Astrocyte (in vitro differentiated cells and primary cell): ENCODE measurements at regions not wholly inside any gene's neighbourhood (a gene's known extent, or its start where the extent isn't known, plus 50 kb on each side); places are given as distances from the start of the nearest gene placed in this dataset.

Experiments
- DNase-seq: peaks from one replicate; pipeline ENCODE4 v3.0.0-alpha.2; 2010; ENCODE audit warnings: low read depth
- FAIRE-seq: peaks from 2 replicates; lab custom pipeline; 2011; peaks lifted over from hg19 to GRCh38; lab: Jason Lieb, UNC
- H2AFZ ChIP-seq: 2 replicates; pipeline ENCODE4 v1.6.0; 2012; ENCODE audit warnings: low read depth, low read length, inconsistent platforms
- H3K27ac ChIP-seq: 2 replicates; pipeline ENCODE4 v1.5.1; 2011; ENCODE audit warnings: low read depth, low read length, inconsistent platforms
- H3K27me3 ChIP-seq: 2 replicates; pipeline ENCODE4 v1.6.0; 2011; ENCODE audit warnings: low read length, inconsistent platforms; ENCODE audit not compliant: insufficient read depth
- H3K36me3 ChIP-seq: 2 replicates; pipeline ENCODE4 v1.5.1; 2011; ENCODE audit warnings: low read length, inconsistent platforms; ENCODE audit not compliant: insufficient read depth
- H3K4me1 ChIP-seq: 2 replicates; pipeline ENCODE4 v1.5.1; 2011; ENCODE audit warnings: low read length, inconsistent platforms; ENCODE audit not compliant: insufficient read depth
- H3K4me2 ChIP-seq: 2 replicates; pipeline ENCODE4 v1.6.0; 2012; ENCODE audit warnings: low read length, inconsistent platforms
- H3K4me3 ChIP-seq: 2 replicates; pipeline ENCODE4 v1.5.1; 2011; ENCODE audit warnings: low read depth, mild to moderate bottlenecking, low read length, inconsistent platforms; ENCODE audit not compliant: insufficient read depth
- H3K79me2 ChIP-seq: 2 replicates; pipeline ENCODE4 v1.6.0; 2012; ENCODE audit warnings: mild to moderate bottlenecking, low read length, inconsistent platforms; ENCODE audit not compliant: insufficient read depth
- H3K9ac ChIP-seq: 2 replicates; pipeline ENCODE4 v1.6.0; 2012; ENCODE audit warnings: mild to moderate bottlenecking, low read length, inconsistent platforms
- H3K9me3 ChIP-seq: 2 replicates; pipeline ENCODE4 v1.5.1; 2012; ENCODE audit warnings: low read depth, mild to moderate bottlenecking, low read length, inconsistent platforms; ENCODE audit not compliant: insufficient read depth
- H4K20me1 ChIP-seq: 2 replicates; pipeline ENCODE4 v1.6.0; 2012; ENCODE audit warnings: low read length, inconsistent platforms; ENCODE audit not compliant: insufficient read depth
- H3K27ac Mint-ChIP-seq: one replicate; pipeline ENCODE4 v1.8.0; 2021; ENCODE audit warnings: mild to moderate bottlenecking, mixed read lengths; ENCODE audit not compliant: unreplicated experiment
- H3K27me3 Mint-ChIP-seq: one replicate; pipeline ENCODE4 v1.8.0; 2021; ENCODE audit warnings: low read depth, mixed read lengths; ENCODE audit not compliant: unreplicated experiment
- H3K36me3 Mint-ChIP-seq: one replicate; pipeline ENCODE4 v1.8.0; 2021; ENCODE audit warnings: low read depth, mixed read lengths; ENCODE audit not compliant: unreplicated experiment
- H3K4me1 Mint-ChIP-seq: one replicate; pipeline ENCODE4 v1.8.0; 2021; ENCODE audit warnings: low read depth, mixed read lengths; ENCODE audit not compliant: unreplicated experiment
- H3K4me3 Mint-ChIP-seq: one replicate; pipeline ENCODE4 v1.8.0; 2021; ENCODE audit warnings: mild to moderate bottlenecking, moderate library complexity, mixed read lengths; ENCODE audit not compliant: unreplicated experiment
- H3K9me3 Mint-ChIP-seq: one replicate; pipeline ENCODE4 v1.8.0; 2021; ENCODE audit warnings: mild to moderate bottlenecking, mixed read lengths; ENCODE audit not compliant: unreplicated experiment
- CTCF ChIP-seq: IDR thresholded peaks from 2 replicates; pipeline ENCODE4 v1.5.1; 2011; ENCODE audit warnings: low read depth, mild to moderate bottlenecking, inconsistent platforms, low read length, moderate library complexity; ENCODE audit not compliant: insufficient read depth
- EZH2 ChIP-seq: IDR thresholded peaks from 2 replicates; pipeline ENCODE4 v1.6.1; 2012; ENCODE audit warnings: mild to moderate bottlenecking, low read length, inconsistent platforms; ENCODE audit not compliant: insufficient read depth

- Histone ChIP-seq H3K9me3 (peaks cover 3% of the 10 kb centered on the region), H3K4me2 (no peak overlapping the region), H3K27me3 (no peaks in the 10 kb centered on the region), H3K4me1 (no peaks in the 10 kb centered on the region), H3K9ac (no peak overlapping the region), H3K36me3 (no peaks in the 10 kb centered on the region), H3K27ac (no peak overlapping the region), H3K79me2 (no peaks in the 10 kb centered on the region), H3K4me3 (no peak overlapping the region), H4K20me1 (no peaks in the 10 kb centered on the region), H2AFZ (no peak overlapping the region)
- Mint-ChIP-seq H3K36me3 (no peaks in the 10 kb centered on the region), H3K4me1 (no peaks in the 10 kb centered on the region), H3K27me3 (peaks cover 2% of the 10 kb centered on the region), H3K9me3 (peaks cover 12% of the 10 kb centered on the region), H3K4me3 (no peak overlapping the region), H3K27ac (no peak overlapping the region)
- no peak for FAIRE-seq
- TF ChIP-seq CTCF (no peak), EZH2 (no peak)
- DNase-seq = no peak
Measured at GRCh38 chr18:25883091-25883490, 207.3 kb downstream of the SS18 start.

- H3K27ac Mint-ChIP-seq = no peak overlapping the region
- Histone ChIP-seq H4K20me1 (no peaks in the 10 kb centered on the region), H3K4me3 (no peak overlapping the region), H2AFZ (no peak overlapping the region), H3K9me3 (peaks cover 3% of the 10 kb centered on the region), H3K27ac (no peak overlapping the region), H3K4me2 (no peak overlapping the region), H3K4me1 (no peaks in the 10 kb centered on the region), H3K36me3 (no peaks in the 10 kb centered on the region), H3K9ac (no peak overlapping the region), H3K79me2 (no peaks in the 10 kb centered on the region), H3K27me3 (no peaks in the 10 kb centered on the region)
- peaks cover 5% of the 10 kb centered on the region for H3K9me3 Mint-ChIP-seq
- DNase-seq (no peak), FAIRE-seq (no peak)
- no peak overlapping the region for H3K4me3 Mint-ChIP-seq
- no peak for TF ChIP-seq EZH2
- peaks cover 2% of the 10 kb centered on the region for H3K27me3 Mint-ChIP-seq
- no peaks in the 10 kb centered on the region for H3K36me3 Mint-ChIP-seq
- peaks cover 7% of the 10 kb centered on the region for H3K4me1 Mint-ChIP-seq
Measured at GRCh38 chr18:25881149-25881548, 209.3 kb downstream of the SS18 start.

- no peak overlapping the region for H3K27ac Mint-ChIP-seq
- peaks cover 4% of the 10 kb centered on the region for H3K9me3 ChIP-seq
- FAIRE-seq = no peak
- H3K9ac ChIP-seq = no peak overlapping the region
- no peak for TF ChIP-seq CTCF
- TF ChIP-seq EZH2 = no peak
- no peak overlapping the region for H3K4me2 ChIP-seq
- H3K4me1 ChIP-seq = no peaks in the 10 kb centered on the region
- no peaks in the 10 kb centered on the region for H3K36me3 Mint-ChIP-seq
- no peak overlapping the region for H3K27ac ChIP-seq
- peaks cover 11% of the 10 kb centered on the region for H3K4me1 Mint-ChIP-seq
- no peak overlapping the region for H3K4me3 Mint-ChIP-seq
- no peak for DNase-seq
- peaks cover 3% of the 10 kb centered on the region for H3K9me3 Mint-ChIP-seq
- H3K27me3 Mint-ChIP-seq = peaks cover 2% of the 10 kb centered on the region
- no peaks in the 10 kb centered on the region for H3K79me2 ChIP-seq
- no peaks in the 10 kb centered on the region for H3K27me3 ChIP-seq
- no peaks in the 10 kb centered on the region for H4K20me1 ChIP-seq
- H3K4me3 ChIP-seq = no peak overlapping the region
- no peaks in the 10 kb centered on the region for H3K36me3 ChIP-seq
- H2AFZ ChIP-seq = no peak overlapping the region
Measured at GRCh38 chr18:25880441-25880840, 210.0 kb downstream of the SS18 start.
